Type B pancreatic cell (in vitro differentiated cells): ENCODE measurements at regions not wholly inside any gene's neighbourhood (a gene's known extent, or its start where the extent isn't known, plus 50 kb on each side); places are given as distances from the start of the nearest gene placed in this dataset.

Source experiments
- DNase-seq: peaks from one replicate; pipeline ENCODE4 v3.0.0; 2021; ENCODE audit warnings: mixed read lengths; ENCODE audit not compliant: unreplicated experiment; ENCODE audit errors: extremely low spot score
- H3K27ac Mint-ChIP-seq: 2 replicates; pipeline ENCODE4 v1.8.0; 2021; ENCODE audit warnings: mild to moderate bottlenecking, mixed read lengths
- H3K27me3 Mint-ChIP-seq: 2 replicates; pipeline ENCODE4 v1.8.0; 2021; ENCODE audit warnings: mixed read lengths
- H3K36me3 Mint-ChIP-seq: 2 replicates; pipeline ENCODE4 v1.8.0; 2021; ENCODE audit warnings: mixed read lengths
- H3K4me1 Mint-ChIP-seq: one replicate; pipeline ENCODE4 v1.8.0; 2021; ENCODE audit warnings: mixed read lengths; ENCODE audit not compliant: unreplicated experiment
- H3K4me3 Mint-ChIP-seq: 2 replicates; pipeline ENCODE4 v1.8.0; 2021; ENCODE audit warnings: mild to moderate bottlenecking, mixed read lengths
- H3K9me3 Mint-ChIP-seq: 2 replicates; pipeline ENCODE4 v1.8.0; 2021; ENCODE audit warnings: mixed read lengths
- TF ChIP-seq, protein P1 (sequence below): fragments of 200-600 bp; sonication (generic); conservative IDR thresholded peaks from 2 replicates; pipeline ENCODE4 v1.5.0; 2021; ENCODE audit warnings: antibody characterized with exemption, mild to moderate bottlenecking

DNA sequence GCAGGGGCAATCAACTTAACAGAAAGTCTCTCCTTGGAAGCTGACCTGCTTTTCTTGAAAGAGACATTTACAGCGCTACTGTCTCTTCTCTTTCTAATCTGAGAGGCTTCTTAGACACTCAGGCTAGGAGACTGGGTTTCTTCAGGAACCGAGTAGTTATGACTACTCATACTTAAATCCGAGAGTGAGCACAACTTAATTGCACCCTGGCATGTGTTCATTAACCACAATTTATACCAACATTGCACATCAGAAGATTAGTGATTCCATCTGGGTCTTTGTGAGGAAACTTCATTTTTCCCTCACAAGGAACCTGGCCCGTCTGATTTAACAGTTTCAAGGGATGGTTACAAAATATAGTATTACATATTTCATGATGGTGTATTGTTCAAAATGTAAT lies 176.9 kb downstream of the UBE2E3 start:
- no peaks in the 10 kb centered on the region for H3K36me3 Mint-ChIP-seq
- TF ChIP-seq, protein P1, sequence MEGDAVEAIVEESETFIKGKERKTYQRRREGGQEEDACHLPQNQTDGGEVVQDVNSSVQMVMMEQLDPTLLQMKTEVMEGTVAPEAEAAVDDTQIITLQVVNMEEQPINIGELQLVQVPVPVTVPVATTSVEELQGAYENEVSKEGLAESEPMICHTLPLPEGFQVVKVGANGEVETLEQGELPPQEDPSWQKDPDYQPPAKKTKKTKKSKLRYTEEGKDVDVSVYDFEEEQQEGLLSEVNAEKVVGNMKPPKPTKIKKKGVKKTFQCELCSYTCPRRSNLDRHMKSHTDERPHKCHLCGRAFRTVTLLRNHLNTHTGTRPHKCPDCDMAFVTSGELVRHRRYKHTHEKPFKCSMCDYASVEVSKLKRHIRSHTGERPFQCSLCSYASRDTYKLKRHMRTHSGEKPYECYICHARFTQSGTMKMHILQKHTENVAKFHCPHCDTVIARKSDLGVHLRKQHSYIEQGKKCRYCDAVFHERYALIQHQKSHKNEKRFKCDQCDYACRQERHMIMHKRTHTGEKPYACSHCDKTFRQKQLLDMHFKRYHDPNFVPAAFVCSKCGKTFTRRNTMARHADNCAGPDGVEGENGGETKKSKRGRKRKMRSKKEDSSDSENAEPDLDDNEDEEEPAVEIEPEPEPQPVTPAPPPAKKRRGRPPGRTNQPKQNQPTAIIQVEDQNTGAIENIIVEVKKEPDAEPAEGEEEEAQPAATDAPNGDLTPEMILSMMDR = no peak
- H3K9me3 Mint-ChIP-seq = peaks cover 4% of the 10 kb centered on the region
- H3K4me3 Mint-ChIP-seq = no peak overlapping the region
- peaks cover 7% of the 10 kb centered on the region for H3K4me1 Mint-ChIP-seq
- no peak for DNase-seq
- H3K27me3 Mint-ChIP-seq = no peaks in the 10 kb centered on the region
- H3K27ac Mint-ChIP-seq = no peak overlapping the region

DNA sequence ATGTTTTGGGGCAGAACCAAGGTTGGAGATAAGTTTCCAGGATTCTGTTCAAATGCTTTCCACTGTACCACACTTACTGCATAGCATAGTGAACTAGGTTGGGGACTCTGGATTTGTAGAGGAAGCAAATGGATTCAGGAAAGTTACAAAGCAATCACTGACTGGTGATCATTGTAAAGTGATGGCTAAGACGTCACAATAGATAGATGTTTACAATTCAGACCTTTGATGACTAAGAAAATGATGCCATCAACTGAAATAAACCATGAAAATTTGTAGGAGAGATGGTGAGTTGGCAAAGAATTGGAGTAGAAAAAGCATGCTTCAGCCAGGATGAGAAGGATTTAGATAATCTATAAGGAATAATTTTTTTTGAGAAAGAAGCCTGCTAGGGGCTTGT lies 178.0 kb downstream of the UBE2E3 start:
- H3K4me3 Mint-ChIP-seq = no peak overlapping the region
- peaks cover 5% of the 10 kb centered on the region for H3K4me1 Mint-ChIP-seq
- no peak overlapping the region for H3K27ac Mint-ChIP-seq
- no peaks in the 10 kb centered on the region for H3K27me3 Mint-ChIP-seq
- H3K9me3 Mint-ChIP-seq = peaks cover 4% of the 10 kb centered on the region
- TF ChIP-seq, protein P1 = no peak
- no peaks in the 10 kb centered on the region for H3K36me3 Mint-ChIP-seq
- DNase-seq = no peak

DNA sequence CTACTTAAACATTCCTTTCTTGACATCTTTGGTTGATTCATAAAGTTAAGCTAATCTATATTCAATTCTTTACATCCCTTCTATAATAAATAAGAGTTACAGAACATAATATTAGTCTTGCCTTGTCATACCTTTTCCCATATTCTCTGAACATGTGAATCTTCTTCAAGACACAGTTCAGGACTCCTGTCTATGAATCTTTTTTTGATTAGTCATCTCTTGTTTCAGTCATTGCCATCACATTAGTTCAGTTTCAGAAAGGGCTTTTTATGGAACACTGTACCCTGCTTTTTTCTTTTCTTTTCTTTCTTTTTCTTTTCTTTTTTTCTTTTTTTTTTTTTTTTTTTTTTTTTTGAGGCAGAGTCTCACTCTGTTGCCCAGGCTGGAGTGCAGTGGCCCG lies 181.2 kb downstream of the UBE2E3 start:
- Mint-ChIP-seq H3K36me3 (no peaks in the 10 kb centered on the region), H3K4me1 (no peaks in the 10 kb centered on the region), H3K4me3 (no peak overlapping the region), H3K9me3 (peaks cover 3% of the 10 kb centered on the region), H3K27ac (no peak overlapping the region), H3K27me3 (no peaks in the 10 kb centered on the region)
- TF ChIP-seq, protein P1 = no peak
- no peak for DNase-seq

DNA sequence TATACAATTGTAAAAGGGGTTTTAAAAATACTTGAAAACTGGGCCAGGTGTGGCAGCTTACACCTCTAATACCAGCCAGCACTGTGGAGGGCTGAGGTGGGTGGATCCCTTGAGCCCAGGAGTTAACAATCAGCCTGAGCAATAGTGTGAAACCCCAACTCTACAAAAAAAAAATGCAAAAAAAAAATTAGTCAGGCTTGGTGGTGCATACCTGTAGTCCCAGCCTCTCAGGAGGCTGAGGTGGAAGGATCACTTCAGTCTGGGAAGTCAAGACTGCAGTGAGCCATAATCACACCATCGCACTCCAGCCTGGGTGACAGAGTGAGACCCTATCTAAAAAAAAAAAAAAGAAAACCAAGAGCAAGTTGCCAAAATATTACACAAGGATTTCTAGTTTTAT lies 182.7 kb downstream of the UBE2E3 start:
- Mint-ChIP-seq H3K36me3 (peaks cover 4% of the 10 kb centered on the region), H3K4me3 (no peak overlapping the region), H3K27me3 (peaks cover 3% of the 10 kb centered on the region), H3K4me1 (no peaks in the 10 kb centered on the region), H3K9me3 (no peaks in the 10 kb centered on the region), H3K27ac (no peak overlapping the region)
- no peak for DNase-seq
- TF ChIP-seq, protein P1 = no peak

DNA sequence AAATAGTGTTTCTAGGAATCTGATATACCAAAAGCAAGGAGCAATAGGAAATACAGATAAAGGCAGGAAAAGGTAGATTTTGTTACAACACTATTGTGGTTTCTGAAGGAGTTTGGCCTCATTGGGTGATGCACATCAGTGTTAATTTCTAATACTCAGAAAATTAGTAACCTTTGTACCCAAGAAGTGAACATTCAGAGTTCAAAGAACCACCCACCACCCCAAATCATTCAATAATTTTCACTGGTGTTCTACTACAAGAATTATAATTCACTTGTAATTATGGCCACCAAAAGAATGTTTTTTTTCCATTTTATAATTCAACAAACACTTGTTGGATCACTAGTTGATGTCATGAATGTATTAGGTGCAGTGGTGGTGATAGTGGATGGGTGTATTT lies 183.3 kb downstream of the UBE2E3 start:
- TF ChIP-seq, protein P1 = no peak
- Mint-ChIP-seq H3K4me1 (no peaks in the 10 kb centered on the region), H3K27me3 (peaks cover 3% of the 10 kb centered on the region), H3K36me3 (peaks cover 4% of the 10 kb centered on the region), H3K27ac (no peak overlapping the region), H3K4me3 (no peak overlapping the region), H3K9me3 (no peaks in the 10 kb centered on the region)
- DNase-seq = no peak

DNA sequence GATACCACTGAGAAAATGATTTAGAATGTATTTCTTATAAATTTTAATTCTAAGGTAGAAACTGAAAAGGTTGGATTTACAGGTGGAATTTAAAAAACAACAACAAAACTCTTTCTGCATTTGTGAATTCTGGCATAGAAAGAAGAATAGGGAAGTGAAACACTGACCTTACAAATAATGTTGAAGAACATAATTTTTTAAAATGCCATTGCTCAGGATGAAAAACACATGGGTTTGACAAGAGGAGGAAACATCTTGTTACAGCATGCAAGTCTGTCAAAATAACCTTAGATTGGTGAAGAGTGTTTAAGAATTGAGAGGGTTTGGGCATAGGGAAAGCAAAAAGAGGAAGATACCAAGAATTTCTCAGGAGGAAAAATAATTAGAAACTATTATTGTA lies 184.3 kb downstream of the UBE2E3 start:
- no peak for DNase-seq
- Mint-ChIP-seq H3K4me3 (no peak overlapping the region), H3K9me3 (no peaks in the 10 kb centered on the region), H3K27me3 (peaks cover 3% of the 10 kb centered on the region), H3K36me3 (peaks cover 4% of the 10 kb centered on the region), H3K4me1 (peaks cover 4% of the 10 kb centered on the region), H3K27ac (no peak overlapping the region)
- TF ChIP-seq, protein P1 = no peak
